ENCODE measurements at regions not wholly inside any gene's neighbourhood (a gene's known extent, or its start where the extent isn't known, plus 50 kb on each side); places are given as distances from the start of the nearest gene placed in this dataset.

DNA sequence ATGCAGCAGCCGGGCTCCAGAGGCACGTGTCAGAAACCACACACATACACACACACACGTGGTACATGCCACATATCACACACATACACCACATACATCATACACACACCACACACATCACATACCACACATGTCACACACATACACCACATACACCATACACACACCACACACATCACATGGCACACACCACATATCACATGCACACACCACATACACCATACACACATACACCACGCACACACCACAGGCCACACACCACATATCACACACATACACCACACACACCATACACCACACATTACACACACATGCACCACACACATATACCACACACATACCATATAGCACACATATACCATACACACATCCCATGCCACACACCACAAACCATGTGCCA is 97.5 kb upstream of the PRR5 start:
- TF ChIP-seq, protein P1, sequence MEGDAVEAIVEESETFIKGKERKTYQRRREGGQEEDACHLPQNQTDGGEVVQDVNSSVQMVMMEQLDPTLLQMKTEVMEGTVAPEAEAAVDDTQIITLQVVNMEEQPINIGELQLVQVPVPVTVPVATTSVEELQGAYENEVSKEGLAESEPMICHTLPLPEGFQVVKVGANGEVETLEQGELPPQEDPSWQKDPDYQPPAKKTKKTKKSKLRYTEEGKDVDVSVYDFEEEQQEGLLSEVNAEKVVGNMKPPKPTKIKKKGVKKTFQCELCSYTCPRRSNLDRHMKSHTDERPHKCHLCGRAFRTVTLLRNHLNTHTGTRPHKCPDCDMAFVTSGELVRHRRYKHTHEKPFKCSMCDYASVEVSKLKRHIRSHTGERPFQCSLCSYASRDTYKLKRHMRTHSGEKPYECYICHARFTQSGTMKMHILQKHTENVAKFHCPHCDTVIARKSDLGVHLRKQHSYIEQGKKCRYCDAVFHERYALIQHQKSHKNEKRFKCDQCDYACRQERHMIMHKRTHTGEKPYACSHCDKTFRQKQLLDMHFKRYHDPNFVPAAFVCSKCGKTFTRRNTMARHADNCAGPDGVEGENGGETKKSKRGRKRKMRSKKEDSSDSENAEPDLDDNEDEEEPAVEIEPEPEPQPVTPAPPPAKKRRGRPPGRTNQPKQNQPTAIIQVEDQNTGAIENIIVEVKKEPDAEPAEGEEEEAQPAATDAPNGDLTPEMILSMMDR (IDR thresholded peaks at IDR 0.05; ENCODE audit: insufficient read depth, low read depth, low read length): no peak
- no peak for TF ChIP-seq EZH2 (IDR thresholded peaks at IDR 0.05; ENCODE audit: insufficient read depth, low read length)

Data from astrocyte (in vitro differentiated cells and primary cell).